Esophagus muscularis mucosa (tissue), 3 donors: ENCODE measurements at regions not wholly inside any gene's neighbourhood (a gene's known extent, or its start where the extent isn't known, plus 50 kb on each side); places are given as distances from the start of the nearest gene placed in this dataset.

Source experiments
- POLR2A ChIP-seq: fragments of 450-650 bp; IDR thresholded peaks from one replicate; pipeline ENCODE4 v1.6.1; 2017; ENCODE audit warnings: antibody characterized with exemption, moderate library complexity, mild to moderate bottlenecking, low read depth
- TF ChIP-seq, protein P1 (sequence below), 3 experiments: fragments of 200-600 bp in 2 of 3; fragments of 450-650 bp in 1 of 3; sonication (generic) in 2 of 3; IDR thresholded peaks; one replicate each; pipeline ENCODE4 v1.5.1; 2017 to 2019; ENCODE audit warnings: antibody characterized with exemption in 3 of 3, mild to moderate bottlenecking in 2 of 3, moderate library complexity in 1 of 3

DNA sequence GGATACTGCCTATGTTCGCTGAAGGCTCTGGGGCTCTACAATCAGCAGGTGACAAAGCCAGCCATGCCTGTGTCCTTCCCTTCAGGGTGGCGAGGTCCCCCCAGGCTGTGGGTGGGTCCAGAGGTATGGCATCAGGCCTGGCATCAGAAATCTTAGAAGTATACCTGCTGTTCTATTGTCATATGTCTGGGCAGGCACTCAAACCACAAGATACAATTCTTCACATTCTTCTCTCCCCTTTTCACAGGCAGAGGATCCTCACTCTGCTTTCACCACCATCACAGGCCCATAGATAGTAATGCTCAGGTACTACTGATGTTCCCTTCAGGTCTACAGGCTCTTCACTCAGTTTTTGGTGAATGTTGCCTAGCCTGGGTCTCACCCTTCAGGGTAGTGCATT lies 1180.0 kb upstream of the CITED2 start:
- TF ChIP-seq, protein P1, sequence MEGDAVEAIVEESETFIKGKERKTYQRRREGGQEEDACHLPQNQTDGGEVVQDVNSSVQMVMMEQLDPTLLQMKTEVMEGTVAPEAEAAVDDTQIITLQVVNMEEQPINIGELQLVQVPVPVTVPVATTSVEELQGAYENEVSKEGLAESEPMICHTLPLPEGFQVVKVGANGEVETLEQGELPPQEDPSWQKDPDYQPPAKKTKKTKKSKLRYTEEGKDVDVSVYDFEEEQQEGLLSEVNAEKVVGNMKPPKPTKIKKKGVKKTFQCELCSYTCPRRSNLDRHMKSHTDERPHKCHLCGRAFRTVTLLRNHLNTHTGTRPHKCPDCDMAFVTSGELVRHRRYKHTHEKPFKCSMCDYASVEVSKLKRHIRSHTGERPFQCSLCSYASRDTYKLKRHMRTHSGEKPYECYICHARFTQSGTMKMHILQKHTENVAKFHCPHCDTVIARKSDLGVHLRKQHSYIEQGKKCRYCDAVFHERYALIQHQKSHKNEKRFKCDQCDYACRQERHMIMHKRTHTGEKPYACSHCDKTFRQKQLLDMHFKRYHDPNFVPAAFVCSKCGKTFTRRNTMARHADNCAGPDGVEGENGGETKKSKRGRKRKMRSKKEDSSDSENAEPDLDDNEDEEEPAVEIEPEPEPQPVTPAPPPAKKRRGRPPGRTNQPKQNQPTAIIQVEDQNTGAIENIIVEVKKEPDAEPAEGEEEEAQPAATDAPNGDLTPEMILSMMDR (IDR thresholded peaks at IDR 0.05) = no peak
- no peak for TF ChIP-seq POLR2A
